ENCODE measurements at regions not wholly inside any gene's neighbourhood (a gene's known extent, or its start where the extent isn't known, plus 50 kb on each side); places are given as distances from the start of the nearest gene placed in this dataset.
"Not testable (repeated sequence)": the region's sequence is repeated elsewhere in the genome, so short reads cannot be mapped to it uniquely, and the experiment has no call there.

DNA sequence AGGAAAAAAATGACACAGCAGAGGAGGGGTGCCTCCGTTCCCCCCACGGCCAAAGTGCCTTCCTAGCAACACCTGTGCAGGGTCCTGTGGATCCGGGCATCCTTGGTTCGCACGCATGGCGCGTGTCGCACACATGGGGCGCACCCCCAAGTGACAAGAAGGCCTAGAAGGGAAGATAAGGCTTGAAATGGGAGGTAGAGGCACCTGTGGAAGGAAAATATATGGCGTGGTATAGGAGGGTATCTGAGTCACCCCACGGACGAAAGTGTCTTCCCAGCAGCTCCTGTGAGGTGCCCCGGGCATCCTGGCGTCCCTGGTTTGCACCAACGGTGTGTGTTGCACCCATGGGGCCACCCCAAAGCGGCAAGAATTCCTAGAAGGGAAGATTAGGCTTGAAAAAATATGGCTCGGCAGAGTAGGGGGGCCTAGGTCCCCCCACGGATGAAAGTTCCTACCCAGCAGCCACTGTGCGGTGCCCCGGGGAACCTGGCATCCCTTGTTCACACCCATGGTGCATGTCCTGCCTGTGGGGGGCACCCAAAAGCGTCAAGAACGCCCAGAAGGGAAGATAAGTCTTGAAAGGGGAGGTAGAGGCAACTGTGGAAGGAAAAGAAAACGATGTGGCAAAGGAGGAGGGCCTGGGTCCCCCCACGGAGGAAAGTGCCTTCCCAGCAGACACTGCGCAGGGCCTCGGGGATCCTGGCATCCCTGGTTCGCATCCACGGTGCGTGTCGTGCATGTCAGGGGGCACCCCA lies 280.0 kb downstream of the ALG10 start:
- no peak for DNase-seq (ENCODE audit: low read depth in 1 of 2, low spot score in 1 of 2)

DNA sequence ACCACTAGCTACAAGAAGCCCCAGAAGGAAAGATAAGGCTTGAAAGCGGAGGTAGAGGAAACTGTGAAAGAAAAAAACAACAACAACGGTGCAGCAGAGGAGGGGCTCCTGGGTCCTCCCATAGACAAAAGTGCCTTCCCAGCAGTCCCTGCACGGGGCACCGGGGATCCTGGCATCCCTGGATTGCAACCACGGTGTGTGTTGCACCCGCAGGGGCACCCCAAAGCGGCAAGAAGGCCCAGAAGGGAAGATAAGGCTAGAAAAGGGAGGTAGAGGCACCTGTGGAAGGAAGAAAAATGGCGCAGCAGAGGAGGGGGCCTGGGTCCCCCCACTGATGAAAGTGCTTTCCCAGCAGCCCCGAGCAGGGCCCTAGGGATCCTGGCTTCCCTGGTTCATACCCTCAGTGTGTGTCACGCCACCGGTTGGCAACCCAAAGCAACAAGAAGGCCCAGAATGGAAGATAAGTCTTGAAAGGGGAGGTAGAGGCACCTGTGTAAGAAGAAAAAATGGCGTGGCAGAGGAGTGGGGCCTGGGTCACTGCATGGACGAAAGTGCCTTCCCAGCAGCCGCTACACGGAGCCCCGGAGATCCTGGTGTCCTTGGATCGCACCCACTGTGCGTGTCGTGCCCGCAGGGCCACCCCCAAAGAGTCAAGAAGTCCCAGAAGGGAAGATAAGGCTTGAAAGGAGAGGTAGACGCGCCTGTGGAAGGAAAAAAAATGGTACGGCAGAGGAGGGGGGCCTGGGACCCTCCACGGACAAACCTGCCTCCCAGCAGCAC lies 281.0 kb downstream of the ALG10 start:
- no peak for DNase-seq (ENCODE audit: low read depth in 1 of 2, low spot score in 1 of 2)

GRCh38 chr12:34304001-34304400 lies 281.7 kb downstream of the ALG10 start:
- DNase-seq (ENCODE audit: low read depth in 1 of 2, low spot score in 1 of 2): no peak

DNA sequence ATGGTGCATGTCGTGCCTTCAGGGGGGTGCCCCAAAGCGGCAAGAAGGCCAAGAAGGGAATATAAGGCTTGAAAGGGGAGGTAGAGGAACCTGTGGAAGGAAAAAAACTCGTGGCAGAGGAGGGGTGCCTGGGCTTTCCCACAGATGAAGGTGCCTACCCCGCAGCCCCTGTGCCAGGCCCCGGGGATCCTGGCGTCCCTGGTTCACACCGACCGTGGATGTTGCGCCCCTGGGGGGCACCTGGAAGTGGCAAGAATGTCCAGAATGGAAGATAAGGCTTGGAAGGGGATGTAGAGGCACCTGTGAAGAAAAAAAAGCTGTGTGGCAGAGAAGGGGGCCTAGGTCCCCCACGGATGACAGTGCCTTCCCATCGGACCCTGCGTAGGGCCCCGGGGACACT lies 282.2 kb downstream of the ALG10 start:
- no peak for DNase-seq (ENCODE audit: low read depth in 1 of 2, low spot score in 1 of 2)

GRCh38 chr12:34305176-34305575 lies 282.9 kb downstream of the ALG10 start:
- no peak for DNase-seq (ENCODE audit: low read depth in 1 of 2, low spot score in 1 of 2)

DNA sequence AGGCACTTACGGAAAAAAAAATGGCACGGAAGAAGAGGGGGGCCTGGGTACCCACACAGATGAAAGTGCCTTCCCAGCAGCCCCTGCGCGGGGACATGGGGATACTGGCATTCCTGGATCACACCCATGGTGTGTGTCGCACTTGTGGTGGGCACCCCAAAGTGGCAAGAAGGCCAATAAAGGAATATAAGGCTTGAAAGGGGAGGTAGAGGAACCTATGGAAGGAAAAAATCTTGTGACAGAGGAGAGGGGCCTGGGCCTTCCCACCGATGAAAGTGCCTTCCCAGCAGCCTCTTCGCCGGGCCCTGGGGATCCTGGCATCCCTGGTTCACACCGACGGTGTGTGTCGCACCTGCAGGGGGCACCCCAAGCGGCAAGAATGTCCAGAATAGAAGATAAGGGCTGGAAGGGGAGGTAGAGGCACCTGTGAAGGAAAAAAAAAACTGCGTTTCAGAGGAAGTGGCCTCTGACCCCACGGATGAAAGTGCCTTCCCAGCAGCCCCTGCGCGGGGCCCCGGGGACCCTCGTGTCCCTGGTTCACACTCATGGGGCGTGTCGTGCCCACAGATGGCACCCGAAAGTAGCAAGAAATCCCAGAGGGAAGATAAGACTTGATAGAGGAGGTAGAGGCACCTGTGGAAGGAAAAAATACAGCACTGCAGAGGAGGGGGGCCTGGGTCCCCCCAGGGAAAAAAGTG lies 284.0 kb downstream of the ALG10 start:
- DNase-seq (ENCODE audit: low read depth in 1 of 2, low spot score in 1 of 2): no peak

- DNase-seq (ENCODE audit: low read depth in 1 of 2, low spot score in 1 of 2): not testable (repeated sequence)
Observed at GRCh38 chr12:34309806-34310804, 287.8 kb downstream of the ALG10 start.

GRCh38 chr12:34311337-34311736 lies 289.0 kb downstream of the ALG10 start:
- DNase-seq (ENCODE audit: low read depth in 1 of 2, low spot score in 1 of 2): no peak

- no peak for DNase-seq (ENCODE audit: low read depth in 1 of 2, low spot score in 1 of 2)
Observed at GRCh38 chr12:34327671-34328070, 305.4 kb downstream of the ALG10 start.

- DNase-seq (ENCODE audit: low read depth in 1 of 2, low spot score in 1 of 2): no peak
Observed at GRCh38 chr12:34333337-34333736, 311.0 kb downstream of the ALG10 start.

DNA sequence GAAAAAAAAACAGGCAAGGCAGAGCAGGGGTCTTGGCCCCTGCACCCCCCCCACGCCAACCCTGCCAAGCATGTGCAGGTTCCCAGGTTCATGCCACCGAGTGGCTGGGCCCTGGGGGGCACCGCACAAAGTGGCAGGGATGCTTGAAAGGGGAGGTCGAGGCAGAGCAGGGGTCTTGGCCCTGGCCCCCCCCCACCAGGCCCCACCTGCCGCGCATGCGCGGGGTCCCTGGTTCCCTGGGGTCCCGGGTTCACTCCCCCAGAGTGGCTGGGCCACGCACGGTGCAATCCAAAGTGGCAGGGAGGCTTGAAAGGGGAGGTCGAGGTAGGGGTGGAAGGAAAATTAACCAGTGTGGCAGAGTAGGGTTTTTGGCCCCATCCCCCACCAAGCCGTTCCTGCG lies 312.2 kb downstream of the ALG10 start:
- no peak for DNase-seq (ENCODE audit: low read depth in 1 of 2, low spot score in 1 of 2)

DNA sequence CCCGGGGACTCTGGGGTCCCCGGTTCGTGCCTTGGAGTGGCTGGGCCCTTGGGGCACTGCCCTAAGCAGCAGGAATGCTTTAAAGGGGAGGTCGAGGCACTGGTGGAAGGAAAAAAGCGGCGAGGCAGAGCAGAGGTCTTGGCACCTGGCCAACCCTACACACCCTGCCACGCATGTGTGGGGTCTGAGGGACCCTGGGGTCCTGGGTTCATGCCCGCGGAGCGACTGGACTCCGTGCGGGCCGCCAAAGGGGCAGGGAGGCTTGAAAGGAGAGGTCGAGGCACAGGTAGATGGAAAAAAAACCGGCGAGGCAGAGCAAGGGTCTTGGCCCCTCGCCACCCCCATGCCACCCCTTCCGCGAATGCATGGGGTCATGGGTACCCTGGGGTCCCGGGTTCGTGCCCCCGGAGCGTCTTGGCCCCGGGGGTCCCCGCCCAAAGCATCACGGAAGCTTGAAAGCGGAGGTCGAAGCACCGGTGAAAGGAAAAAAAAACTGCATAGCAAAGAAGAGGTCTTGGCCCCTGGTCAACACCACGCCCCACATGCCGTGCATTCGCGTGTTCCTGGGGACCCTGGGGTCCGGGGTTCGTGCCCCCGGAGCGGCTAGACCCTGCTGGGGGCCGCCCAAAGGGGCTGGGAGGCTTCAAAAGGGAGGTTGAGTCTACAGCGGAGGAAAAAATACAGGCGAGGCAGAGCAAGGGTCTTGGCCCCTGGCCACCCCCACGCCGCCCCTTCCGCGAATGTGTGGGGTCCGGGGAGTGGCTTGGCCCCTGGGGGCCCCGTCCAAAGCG lies 312.9 kb downstream of the ALG10 start:
- no peak for DNase-seq (ENCODE audit: low read depth in 1 of 2, low spot score in 1 of 2)

- no peak for DNase-seq (ENCODE audit: low read depth in 1 of 2, low spot score in 1 of 2)
Observed at GRCh38 chr12:34335819-34336262, 313.5 kb downstream of the ALG10 start.

GRCh38 chr12:34336619-34337465 lies 314.5 kb downstream of the ALG10 start:
- DNase-seq (ENCODE audit: low read depth in 1 of 2, low spot score in 1 of 2): no peak

DNA sequence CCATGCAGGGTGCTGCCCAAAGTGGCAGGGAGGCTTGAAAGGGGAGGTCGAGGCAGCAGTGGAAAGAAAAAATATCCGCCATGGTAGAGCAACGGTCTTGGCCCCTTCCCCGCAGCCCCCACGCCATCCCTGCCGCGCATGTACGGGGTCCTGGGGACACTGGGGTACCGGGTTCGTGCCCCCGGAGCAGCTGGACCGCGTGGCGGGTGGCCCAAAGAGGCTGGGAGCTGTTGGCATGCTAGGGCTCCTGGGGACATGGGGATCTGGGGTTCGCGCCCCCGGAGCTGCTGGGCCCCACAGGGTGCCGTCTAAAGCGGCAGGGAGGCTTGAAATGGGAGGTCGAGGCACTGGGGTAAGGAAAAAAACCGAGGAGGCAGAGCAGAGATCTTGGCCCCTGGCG lies 316.5 kb downstream of the ALG10 start:
- DNase-seq (ENCODE audit: low read depth in 1 of 2, low spot score in 1 of 2): no peak

GRCh38 chr12:34339922-34340321 lies 317.6 kb downstream of the ALG10 start:
- no peak for DNase-seq (ENCODE audit: low read depth in 1 of 2, low spot score in 1 of 2)

- DNase-seq (ENCODE audit: low read depth in 1 of 2, low spot score in 1 of 2): no peak
Observed at GRCh38 chr12:34340534-34341361, 318.5 kb downstream of the ALG10 start.

DNA sequence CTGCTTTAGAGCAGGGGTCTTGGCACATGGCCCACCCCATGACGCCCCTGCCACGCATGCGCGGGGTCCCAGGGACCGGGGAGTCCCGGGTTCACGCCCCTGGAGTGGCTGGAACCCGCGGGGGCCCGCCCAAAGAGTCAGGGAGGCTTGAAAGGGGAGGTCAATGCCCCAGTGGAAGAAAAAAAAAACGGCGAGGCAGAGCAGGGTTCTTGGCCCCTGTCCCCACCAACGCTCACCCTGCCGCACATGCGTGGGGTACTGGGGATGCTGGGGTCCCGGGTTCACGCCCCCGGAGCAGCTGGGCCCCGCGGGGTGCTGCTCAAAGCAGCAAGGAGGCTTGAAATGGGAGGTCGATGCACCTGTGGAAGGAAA lies 319.1 kb downstream of the ALG10 start:
- DNase-seq (ENCODE audit: low read depth in 1 of 2, low spot score in 1 of 2): no peak

Measured in stimulated activated CD4-positive, alpha-beta T cell treated with anti-CD3 and anti-CD28 coated beads, Interleukin-15, amount 100 ng/mL, for 1 hour (primary cell).